GM21367 (cell line): ENCODE measurements at regions not wholly inside any gene's neighbourhood (a gene's known extent, or its start where the extent isn't known, plus 50 kb on each side); places are given as distances from the start of the nearest gene placed in this dataset.

Experiments
- ATAC-seq: cut with Tn5 transposase; IDR thresholded peaks from one replicate; pipeline ENCODE4 v1.9.1; 2021; ENCODE audit not compliant: unreplicated experiment

GRCh38 chr13:90412980-90413379, 934.5 kb upstream of the MIR17HG start:
- no peak for ATAC-seq

GRCh38 chr13:90413548-90413947, 933.9 kb upstream of the MIR17HG start:
- no peak for ATAC-seq

- no peak for ATAC-seq
Observed at GRCh38 chr13:90414691-90415596, 932.5 kb upstream of the MIR17HG start.

GRCh38 chr13:90415902-90416301, 931.6 kb upstream of the MIR17HG start:
- no peak for ATAC-seq

GRCh38 chr13:90416519-90416918, 931.0 kb upstream of the MIR17HG start:
- no peak for ATAC-seq

- ATAC-seq: no peak
Observed at GRCh38 chr13:90416938-90417337, 930.5 kb upstream of the MIR17HG start.

GRCh38 chr13:90420683-90421082, 926.8 kb upstream of the MIR17HG start:
- no peak for ATAC-seq

- no peak for ATAC-seq
Observed at GRCh38 chr13:90427322-90428272, 919.9 kb upstream of the MIR17HG start.

- ATAC-seq: no peak
Observed at GRCh38 chr13:90428522-90429210, 918.8 kb upstream of the MIR17HG start.

- no peak for ATAC-seq
Observed at GRCh38 chr13:90430127-90430526, 917.4 kb upstream of the MIR17HG start.

GRCh38 chr13:90436697-90437096, 910.8 kb upstream of the MIR17HG start:
- ATAC-seq: no peak

- no peak for ATAC-seq
Observed at GRCh38 chr13:90438576-90438975, 908.9 kb upstream of the MIR17HG start.

- no peak for ATAC-seq
Observed at GRCh38 chr13:90443268-90443667, 904.2 kb upstream of the MIR17HG start.

GRCh38 chr13:90444232-90444631, 903.3 kb upstream of the MIR17HG start:
- no peak for ATAC-seq

GRCh38 chr13:90445179-90445578, 902.3 kb upstream of the MIR17HG start:
- no peak for ATAC-seq

GRCh38 chr13:90447034-90447733, 900.3 kb upstream of the MIR17HG start:
- no peak for ATAC-seq

- ATAC-seq: no peak
Observed at GRCh38 chr13:90447734-90448101, 899.8 kb upstream of the MIR17HG start.

- no peak for ATAC-seq
Observed at GRCh38 chr13:90448466-90449037, 898.9 kb upstream of the MIR17HG start.

GRCh38 chr13:90453342-90453741, 894.1 kb upstream of the MIR17HG start:
- ATAC-seq: no peak

GRCh38 chr13:90454002-90454636, 893.4 kb upstream of the MIR17HG start:
- ATAC-seq: no peak
